HL-60 (cell line): ENCODE measurements at regions not wholly inside any gene's neighbourhood (a gene's known extent, or its start where the extent isn't known, plus 50 kb on each side); places are given as distances from the start of the nearest gene placed in this dataset.

ENCODE experiments used
- DNase-seq, 2 experiments: peaks; one replicate each; pipeline ENCODE4 v3.0.0-alpha.2; 2010 to 2020; ENCODE audit warnings: low read depth in 1 of 2, low spot score in 1 of 2
- H3K27ac ChIP-seq: fragments of 250-450 bp; sonication (Bioruptor Pico); replicated peaks from 2 replicates; pipeline ENCODE4 v1.5.1; 2020; ENCODE audit warnings: mild to moderate bottlenecking, moderate library complexity
- H3K27me3 ChIP-seq: fragments of 250-450 bp; sonication (Bioruptor Pico); 2 replicates; pipeline ENCODE4 v1.5.1; 2021; ENCODE audit warnings: mild to moderate bottlenecking, moderate library complexity; ENCODE audit not compliant: insufficient read depth, poor library complexity, severe bottlenecking
- H3K4me3 ChIP-seq: replicated peaks from 2 replicates; pipeline ENCODE4 v1.5.1; 2011; ENCODE audit warnings: mild to moderate bottlenecking, control low read depth, low read length; ENCODE audit not compliant: insufficient read depth
- GABPA ChIP-seq: IDR thresholded peaks from 2 replicates; pipeline ENCODE4 v1.6.1; 2012; ENCODE audit warnings: low read depth
- POLR2AphosphoS5 ChIP-seq: IDR thresholded peaks from 2 replicates; pipeline ENCODE4 v1.6.1; 2012; ENCODE audit warnings: low read depth
- SPI1 ChIP-seq: IDR thresholded peaks from 2 replicates; pipeline ENCODE4 v1.6.1; 2012; ENCODE audit warnings: low read depth, mild to moderate bottlenecking, borderline replicate concordance
- TF ChIP-seq, protein P1 (sequence below): IDR thresholded peaks from one replicate; pipeline ENCODE4 v1.5.1; 2011; ENCODE audit warnings: low read length, control low read depth, inconsistent platforms; ENCODE audit not compliant: insufficient read depth
- TF ChIP-seq, protein P2 (sequence below): IDR thresholded peaks from 2 replicates; pipeline ENCODE4 v1.6.1; 2012; ENCODE audit warnings: low read depth; ENCODE audit not compliant: insufficient replicate concordance

DNA sequence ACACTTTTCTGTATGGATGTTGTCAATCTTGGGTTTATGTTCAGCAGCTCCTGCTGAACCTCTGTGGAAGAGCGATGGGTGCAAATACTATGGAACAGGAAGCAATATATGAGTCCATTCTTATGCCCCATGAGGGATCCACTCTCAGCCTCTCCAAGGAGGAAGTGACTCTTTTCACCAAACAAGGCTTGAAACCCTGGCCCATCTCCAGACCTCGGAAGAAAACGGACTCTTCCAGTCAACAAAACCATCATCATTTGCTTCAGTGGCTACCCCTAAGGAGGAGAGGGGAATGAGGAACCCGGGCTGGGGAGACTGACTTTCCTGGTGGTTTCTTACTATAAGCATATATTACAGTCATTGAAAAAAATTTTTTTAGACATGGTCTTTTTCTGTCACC lies 206.2 kb downstream of the AXIN2 start:
- Histone ChIP-seq H3K27me3 (no peaks in the 10 kb centered on the region), H3K4me3 (no peak overlapping the region), H3K27ac (no peak overlapping the region)
- no peak for DNase-seq
- no peak for TF ChIP-seq POLR2AphosphoS5
- TF ChIP-seq SPI1: no peak

DNA sequence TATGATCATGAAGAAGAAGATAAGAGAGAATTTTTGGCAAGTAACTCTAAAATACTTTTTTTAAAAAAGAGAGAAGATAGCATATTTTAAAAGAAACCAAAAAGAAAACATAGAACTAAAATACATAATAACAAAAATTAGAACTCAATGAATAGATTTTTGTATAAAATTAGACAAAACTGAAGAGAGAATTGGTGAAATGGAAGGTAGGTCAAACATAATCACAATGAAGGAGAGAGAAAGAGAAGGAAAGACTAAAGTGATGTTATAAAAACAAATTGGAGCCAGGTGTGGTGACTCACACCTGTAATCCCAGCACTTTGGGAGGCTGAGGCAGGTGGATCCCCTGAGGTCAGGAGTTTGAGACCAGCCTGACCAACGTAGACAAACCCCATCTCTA lies 211.5 kb downstream of the AXIN2 start:
- no peak for DNase-seq
- no peak overlapping the region for H3K27ac ChIP-seq
- H3K4me3 ChIP-seq: no peak overlapping the region
- no peak for TF ChIP-seq GABPA
- TF ChIP-seq, protein P1, sequence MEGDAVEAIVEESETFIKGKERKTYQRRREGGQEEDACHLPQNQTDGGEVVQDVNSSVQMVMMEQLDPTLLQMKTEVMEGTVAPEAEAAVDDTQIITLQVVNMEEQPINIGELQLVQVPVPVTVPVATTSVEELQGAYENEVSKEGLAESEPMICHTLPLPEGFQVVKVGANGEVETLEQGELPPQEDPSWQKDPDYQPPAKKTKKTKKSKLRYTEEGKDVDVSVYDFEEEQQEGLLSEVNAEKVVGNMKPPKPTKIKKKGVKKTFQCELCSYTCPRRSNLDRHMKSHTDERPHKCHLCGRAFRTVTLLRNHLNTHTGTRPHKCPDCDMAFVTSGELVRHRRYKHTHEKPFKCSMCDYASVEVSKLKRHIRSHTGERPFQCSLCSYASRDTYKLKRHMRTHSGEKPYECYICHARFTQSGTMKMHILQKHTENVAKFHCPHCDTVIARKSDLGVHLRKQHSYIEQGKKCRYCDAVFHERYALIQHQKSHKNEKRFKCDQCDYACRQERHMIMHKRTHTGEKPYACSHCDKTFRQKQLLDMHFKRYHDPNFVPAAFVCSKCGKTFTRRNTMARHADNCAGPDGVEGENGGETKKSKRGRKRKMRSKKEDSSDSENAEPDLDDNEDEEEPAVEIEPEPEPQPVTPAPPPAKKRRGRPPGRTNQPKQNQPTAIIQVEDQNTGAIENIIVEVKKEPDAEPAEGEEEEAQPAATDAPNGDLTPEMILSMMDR: no peak
- TF ChIP-seq, protein P2, sequence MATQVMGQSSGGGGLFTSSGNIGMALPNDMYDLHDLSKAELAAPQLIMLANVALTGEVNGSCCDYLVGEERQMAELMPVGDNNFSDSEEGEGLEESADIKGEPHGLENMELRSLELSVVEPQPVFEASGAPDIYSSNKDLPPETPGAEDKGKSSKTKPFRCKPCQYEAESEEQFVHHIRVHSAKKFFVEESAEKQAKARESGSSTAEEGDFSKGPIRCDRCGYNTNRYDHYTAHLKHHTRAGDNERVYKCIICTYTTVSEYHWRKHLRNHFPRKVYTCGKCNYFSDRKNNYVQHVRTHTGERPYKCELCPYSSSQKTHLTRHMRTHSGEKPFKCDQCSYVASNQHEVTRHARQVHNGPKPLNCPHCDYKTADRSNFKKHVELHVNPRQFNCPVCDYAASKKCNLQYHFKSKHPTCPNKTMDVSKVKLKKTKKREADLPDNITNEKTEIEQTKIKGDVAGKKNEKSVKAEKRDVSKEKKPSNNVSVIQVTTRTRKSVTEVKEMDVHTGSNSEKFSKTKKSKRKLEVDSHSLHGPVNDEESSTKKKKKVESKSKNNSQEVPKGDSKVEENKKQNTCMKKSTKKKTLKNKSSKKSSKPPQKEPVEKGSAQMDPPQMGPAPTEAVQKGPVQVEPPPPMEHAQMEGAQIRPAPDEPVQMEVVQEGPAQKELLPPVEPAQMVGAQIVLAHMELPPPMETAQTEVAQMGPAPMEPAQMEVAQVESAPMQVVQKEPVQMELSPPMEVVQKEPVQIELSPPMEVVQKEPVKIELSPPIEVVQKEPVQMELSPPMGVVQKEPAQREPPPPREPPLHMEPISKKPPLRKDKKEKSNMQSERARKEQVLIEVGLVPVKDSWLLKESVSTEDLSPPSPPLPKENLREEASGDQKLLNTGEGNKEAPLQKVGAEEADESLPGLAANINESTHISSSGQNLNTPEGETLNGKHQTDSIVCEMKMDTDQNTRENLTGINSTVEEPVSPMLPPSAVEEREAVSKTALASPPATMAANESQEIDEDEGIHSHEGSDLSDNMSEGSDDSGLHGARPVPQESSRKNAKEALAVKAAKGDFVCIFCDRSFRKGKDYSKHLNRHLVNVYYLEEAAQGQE: no peak
- no peak for TF ChIP-seq POLR2AphosphoS5
- TF ChIP-seq SPI1: no peak
- no peaks in the 10 kb centered on the region for H3K27me3 ChIP-seq

DNA sequence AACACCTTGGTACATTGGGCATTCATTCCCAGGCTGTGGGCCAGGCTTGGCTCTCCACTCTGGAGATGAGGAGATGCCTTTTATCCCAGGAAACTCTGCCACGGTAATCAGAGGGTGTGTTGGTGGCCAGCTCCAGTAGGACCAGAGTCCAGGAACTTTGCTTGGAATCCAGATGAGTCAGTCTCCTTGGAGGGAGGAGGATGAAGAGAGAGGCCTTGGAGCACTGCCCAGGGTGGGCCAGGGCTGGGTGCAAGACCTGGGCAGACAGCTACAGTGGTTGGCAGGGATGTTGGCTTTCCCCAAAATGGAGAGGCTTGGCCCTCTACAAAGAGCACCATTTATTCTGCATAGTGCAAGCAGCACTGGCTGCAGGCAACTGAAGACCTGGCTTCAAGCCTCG lies 209.0 kb downstream of the RGS9 start:
- TF ChIP-seq GABPA: no peak
- TF ChIP-seq, protein P2: no peak
- Histone ChIP-seq H3K27me3 (no peaks in the 10 kb centered on the region), H3K4me3 (no peak overlapping the region), H3K27ac (no peak overlapping the region)
- no peak for DNase-seq

DNA sequence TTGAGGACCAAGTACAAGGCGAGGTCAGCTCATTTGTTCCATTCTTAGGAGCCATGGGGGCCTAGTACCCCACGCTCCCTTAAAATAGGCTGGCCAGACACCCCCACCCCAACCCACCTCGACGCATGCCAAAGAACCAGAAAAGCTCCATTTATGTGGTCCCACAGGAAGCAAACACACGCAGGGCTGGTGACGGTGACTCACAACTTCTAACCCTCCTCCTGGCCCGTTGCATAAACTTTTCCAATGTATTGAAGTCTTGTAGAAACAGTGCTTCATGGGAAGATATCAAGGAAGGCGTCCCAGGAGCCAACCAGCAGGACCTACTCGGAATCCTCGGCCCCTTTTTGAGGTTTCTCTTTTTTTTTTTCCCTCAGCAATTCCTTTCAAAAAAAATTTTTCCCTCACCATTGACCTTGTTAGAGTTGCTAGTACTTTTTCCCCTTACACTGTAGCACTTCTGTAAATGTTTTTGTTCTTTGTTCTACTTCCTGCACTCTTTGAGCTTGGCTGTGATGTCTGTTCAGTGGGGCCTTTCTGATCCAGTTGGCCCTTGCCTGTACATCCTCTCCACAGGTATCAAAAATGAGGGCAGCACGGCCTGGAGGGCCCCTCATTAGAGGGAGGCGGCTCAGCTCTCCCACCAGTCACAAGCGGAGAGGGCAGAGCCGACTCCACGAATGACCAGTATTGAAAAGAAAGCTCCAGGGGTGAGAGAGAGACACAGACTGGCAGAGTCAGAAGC lies 208.3 kb downstream of the RGS9 start:
- H3K27me3 ChIP-seq: no peaks in the 10 kb centered on the region
- no peak overlapping the region for H3K27ac ChIP-seq
- no peak overlapping the region for H3K4me3 ChIP-seq
- no peak for DNase-seq
- no peak for TF ChIP-seq GABPA
- TF ChIP-seq, protein P2: no peak
